Testis (tissue), 2 donors: ENCODE measurements at regions not wholly inside any gene's neighbourhood (a gene's known extent, or its start where the extent isn't known, plus 50 kb on each side); places are given as distances from the start of the nearest gene placed in this dataset.

Source experiments
- DNase-seq: peaks from one replicate; pipeline ENCODE4 v3.0.0-alpha.2; 2019
- H3K27ac ChIP-seq, 2 donors: fragments of 200-600 bp; sonication (generic); one replicate each; pipeline ENCODE4 v1.5.1; 2019
- H3K27me3 ChIP-seq: fragments of 200-600 bp; sonication (generic); one replicate; pipeline ENCODE4 v1.5.1; 2019
- H3K36me3 ChIP-seq: fragments of 200-600 bp; sonication (generic); one replicate; pipeline ENCODE4 v1.5.1; 2017; ENCODE audit warnings: low read depth; ENCODE audit errors: missing control alignments
- H3K4me1 ChIP-seq: fragments of 200-600 bp; sonication (generic); one replicate; pipeline ENCODE4 v1.5.1; 2019
- H3K4me3 ChIP-seq, 2 donors: fragments of 200-600 bp; sonication (generic); one replicate each; pipeline ENCODE4 v1.5.1; 2017 to 2019
- H3K9me3 ChIP-seq: fragments of 200-600 bp; sonication (generic); one replicate; pipeline ENCODE4 v1.5.1; 2017
- POLR2A ChIP-seq: fragments of 450-650 bp; IDR thresholded peaks from one replicate; pipeline ENCODE4 v1.6.1; 2017; ENCODE audit warnings: antibody characterized with exemption, mild to moderate bottlenecking, moderate library complexity
- WGBS, 2 donors: methylation state at CpG; one replicate each; pipeline ENCODE4 v1.1.5; 2018; 5-methylcytosine and 5-hydroxymethylcytosine counted together
- intact Hi-C: fragments of 100-400 bp; cut with DNase I; formaldehyde crosslinking; loops from one replicate; pipeline ENCODE4 v1.15.1; 2023; ENCODE audit warnings: low total_unique reads
- TF ChIP-seq, protein P1 (sequence below), 3 experiments: fragments of 450-650 bp in 2 of 3; fragments of 200-600 bp in 1 of 3; sonication (generic) in 1 of 3; IDR thresholded peaks; one replicate each; pipeline ENCODE4 v1.5.1; 2016 to 2019; ENCODE audit warnings: antibody characterized with exemption in 3 of 3, mild to moderate bottlenecking in 2 of 3, moderate library complexity in 1 of 3

- Histone ChIP-seq H3K27ac (no peak overlapping the region), H3K9me3 (no peaks in the 10 kb centered on the region), H3K4me3 (no peak overlapping the region), H3K27me3 (no peaks in the 10 kb centered on the region), H3K4me1 (no peaks in the 10 kb centered on the region), H3K36me3 (no peaks in the 10 kb centered on the region)
- intact Hi-C loops, result no loop called here
- TF ChIP-seq, protein P1, sequence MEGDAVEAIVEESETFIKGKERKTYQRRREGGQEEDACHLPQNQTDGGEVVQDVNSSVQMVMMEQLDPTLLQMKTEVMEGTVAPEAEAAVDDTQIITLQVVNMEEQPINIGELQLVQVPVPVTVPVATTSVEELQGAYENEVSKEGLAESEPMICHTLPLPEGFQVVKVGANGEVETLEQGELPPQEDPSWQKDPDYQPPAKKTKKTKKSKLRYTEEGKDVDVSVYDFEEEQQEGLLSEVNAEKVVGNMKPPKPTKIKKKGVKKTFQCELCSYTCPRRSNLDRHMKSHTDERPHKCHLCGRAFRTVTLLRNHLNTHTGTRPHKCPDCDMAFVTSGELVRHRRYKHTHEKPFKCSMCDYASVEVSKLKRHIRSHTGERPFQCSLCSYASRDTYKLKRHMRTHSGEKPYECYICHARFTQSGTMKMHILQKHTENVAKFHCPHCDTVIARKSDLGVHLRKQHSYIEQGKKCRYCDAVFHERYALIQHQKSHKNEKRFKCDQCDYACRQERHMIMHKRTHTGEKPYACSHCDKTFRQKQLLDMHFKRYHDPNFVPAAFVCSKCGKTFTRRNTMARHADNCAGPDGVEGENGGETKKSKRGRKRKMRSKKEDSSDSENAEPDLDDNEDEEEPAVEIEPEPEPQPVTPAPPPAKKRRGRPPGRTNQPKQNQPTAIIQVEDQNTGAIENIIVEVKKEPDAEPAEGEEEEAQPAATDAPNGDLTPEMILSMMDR (IDR thresholded peaks at IDR 0.05), result no peak
- TF ChIP-seq POLR2A, result no peak
- no peak for DNase-seq
- 60 to 65% methylated on average over 1 of the region's 1 CpG for WGBS, 2 donors
These were observed 294.2 kb upstream of the SEMA6D start for GRCh38 chr15:47422881-47423665.

GRCh38 chr15:47427463-47427862 is 289.8 kb upstream of the SEMA6D start:
- no peak for DNase-seq
- TF ChIP-seq, protein P1 (IDR thresholded peaks at IDR 0.05), result no peak
- TF ChIP-seq POLR2A, result no peak
- WGBS, 2 donors, result 30 to 48% methylated on average over 1 of the region's 1 CpG
- H3K9me3 ChIP-seq, result no peaks in the 10 kb centered on the region
- no peak overlapping the region for H3K27ac ChIP-seq
- H3K4me1 ChIP-seq, result no peaks in the 10 kb centered on the region
- no peaks in the 10 kb centered on the region for H3K27me3 ChIP-seq
- intact Hi-C loops, result no loop called here
- H3K4me3 ChIP-seq, result no peak overlapping the region
- no peaks in the 10 kb centered on the region for H3K36me3 ChIP-seq

DNA sequence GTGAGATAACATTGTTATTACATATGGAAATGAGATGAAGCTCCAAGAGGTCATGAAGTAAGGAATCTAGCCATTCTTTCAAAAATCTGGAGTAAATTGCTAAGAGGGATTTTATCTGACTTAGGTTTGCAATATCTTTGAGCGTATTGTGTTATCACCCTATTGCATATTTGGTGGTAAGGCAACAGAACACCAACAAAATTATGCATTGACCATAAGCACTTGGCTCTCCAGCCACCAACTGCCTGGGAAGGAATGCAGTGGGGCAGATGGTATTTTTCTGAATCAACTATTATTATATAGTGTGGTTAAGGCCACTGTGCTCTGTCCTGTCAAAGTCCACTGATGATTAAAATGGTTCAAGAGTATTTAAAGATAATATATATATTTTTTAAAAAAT is 287.9 kb upstream of the SEMA6D start:
- WGBS, 2 donors, result 89 to 91% methylated on average over 1 of the region's 1 CpG
- H3K27me3 ChIP-seq, result no peaks in the 10 kb centered on the region
- TF ChIP-seq POLR2A, result no peak
- TF ChIP-seq, protein P1 (IDR thresholded peaks at IDR 0.05), result no peak
- DNase-seq, result no peak
- no peak overlapping the region for H3K27ac ChIP-seq
- H3K4me1 ChIP-seq, result no peaks in the 10 kb centered on the region
- H3K36me3 ChIP-seq, result no peaks in the 10 kb centered on the region
- intact Hi-C loops, result no loop called here
- H3K4me3 ChIP-seq, result no peak overlapping the region
- H3K9me3 ChIP-seq, result no peaks in the 10 kb centered on the region

DNA sequence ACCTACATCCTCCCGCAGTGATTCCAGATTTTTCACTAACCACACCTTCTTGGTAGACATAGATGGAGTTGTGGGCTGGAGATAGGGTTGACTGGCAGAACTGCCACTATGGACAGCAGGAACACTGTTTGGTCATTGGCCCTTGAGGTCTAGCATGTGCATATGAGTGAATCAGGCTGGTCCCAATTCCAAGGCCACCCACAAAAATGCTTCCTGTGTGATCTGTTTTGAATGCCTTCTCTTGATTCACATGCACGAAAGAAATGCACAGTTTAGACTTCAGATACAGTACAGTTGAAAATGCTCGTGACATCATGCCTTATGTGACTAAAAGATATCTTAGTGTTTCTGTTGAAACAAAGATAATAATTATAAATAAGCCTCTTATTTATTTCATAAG is 285.8 kb upstream of the SEMA6D start:
- intact Hi-C loops, result no loop called here
- no peak for DNase-seq
- no peak overlapping the region for H3K27ac ChIP-seq
- no peak overlapping the region for H3K4me3 ChIP-seq
- H3K27me3 ChIP-seq, result no peaks in the 10 kb centered on the region
- 53 to 72% methylated on average over 3 of the region's 3 CpGs for WGBS, 2 donors
- H3K36me3 ChIP-seq, result no peaks in the 10 kb centered on the region
- no peaks in the 10 kb centered on the region for H3K4me1 ChIP-seq
- no peak for TF ChIP-seq POLR2A
- TF ChIP-seq, protein P1 (IDR thresholded peaks at IDR 0.05), result no peak
- H3K9me3 ChIP-seq, result no peaks in the 10 kb centered on the region

DNA sequence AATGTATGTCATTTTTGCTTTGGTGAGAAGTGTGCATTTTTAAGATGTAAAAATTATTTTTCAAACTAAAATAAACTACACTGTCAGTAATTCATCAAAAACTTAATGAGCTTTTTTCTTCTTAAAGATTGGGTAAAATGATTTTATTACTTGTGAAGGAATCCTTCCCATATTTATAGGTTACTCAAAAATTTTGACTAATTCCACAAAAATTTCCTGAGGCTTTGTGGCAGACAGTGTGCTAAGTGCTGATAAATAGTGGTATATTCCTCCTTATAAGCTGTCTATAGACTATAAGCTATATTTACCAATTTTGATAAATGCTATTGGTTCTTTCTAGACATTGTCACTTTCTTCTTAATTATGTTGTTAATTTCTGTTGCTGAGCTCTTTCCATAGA is 284.5 kb upstream of the SEMA6D start:
- no peaks in the 10 kb centered on the region for H3K9me3 ChIP-seq
- intact Hi-C loops, result no loop called here
- no peak for TF ChIP-seq POLR2A
- TF ChIP-seq, protein P1 (IDR thresholded peaks at IDR 0.05), result no peak
- H3K36me3 ChIP-seq, result no peaks in the 10 kb centered on the region
- no peaks in the 10 kb centered on the region for H3K4me1 ChIP-seq
- no peaks in the 10 kb centered on the region for H3K27me3 ChIP-seq
- no peak for DNase-seq
- H3K27ac ChIP-seq, result no peak overlapping the region
- H3K4me3 ChIP-seq, result no peak overlapping the region
